ENCODE measurements at regions not wholly inside any gene's neighbourhood (a gene's known extent, or its start where the extent isn't known, plus 50 kb on each side); places are given as distances from the start of the nearest gene placed in this dataset.

GRCh38 chr3:151630035-151630434 lies 103.7 kb upstream of the AADACL2 start:
- TF ChIP-seq CTCF (IDR thresholded peaks at IDR 0.05), result no peak

GRCh38 chr3:151625586-151625985 lies 108.1 kb upstream of the AADACL2 start:
- TF ChIP-seq CTCF (IDR thresholded peaks at IDR 0.05), result no peak
- ATAC-seq (no peak), DNase-seq (no peak)
- intact Hi-C loops (cut with DNase I), result no loop called here
- no peaks in the 10 kb centered on the region for H3K27me3 ChIP-seq
- no peak overlapping the region for H3K27ac ChIP-seq
- H3K9me3 ChIP-seq, result no peaks in the 10 kb centered on the region
- no peak overlapping the region for H3K4me3 ChIP-seq
- no peaks in the 10 kb centered on the region for H3K4me1 ChIP-seq
- H3K36me3 ChIP-seq, result no peaks in the 10 kb centered on the region

More at GRCh38 chr3:151630035-151630434, 103.7 kb upstream of the AADACL2 start:
- no peaks in the 10 kb centered on the region for H3K36me3 ChIP-seq
- H3K27ac ChIP-seq, result no peak overlapping the region
- intact Hi-C loops (cut with DNase I), result no loop called here
- H3K9me3 ChIP-seq, result no peaks in the 10 kb centered on the region
- no peaks in the 10 kb centered on the region for H3K27me3 ChIP-seq
- ATAC-seq (no peak), DNase-seq (no peak)
- H3K4me3 ChIP-seq, result no peak overlapping the region
- no peaks in the 10 kb centered on the region for H3K4me1 ChIP-seq

GRCh38 chr3:151625086-151625485 lies 108.6 kb upstream of the AADACL2 start:
- Histone ChIP-seq H3K27me3 (no peaks in the 10 kb centered on the region), H3K4me1 (no peaks in the 10 kb centered on the region), H3K36me3 (no peaks in the 10 kb centered on the region), H3K4me3 (no peak overlapping the region), H3K27ac (peak overlapping the region; percentile 28), H3K9me3 (no peaks in the 10 kb centered on the region)
- intact Hi-C loops (cut with DNase I), result no loop called here
- no peak for ATAC-seq
- DNase-seq, result no peak
- no peak for TF ChIP-seq CTCF (IDR thresholded peaks at IDR 0.05)

- ATAC-seq, result no peak
- no peaks in the 10 kb centered on the region for H3K27me3 ChIP-seq
- no peaks in the 10 kb centered on the region for H3K9me3 ChIP-seq
- no peaks in the 10 kb centered on the region for H3K4me1 ChIP-seq
- no peak overlapping the region for H3K4me3 ChIP-seq
- H3K36me3 ChIP-seq, result no peaks in the 10 kb centered on the region
- H3K27ac ChIP-seq, result no peak overlapping the region
- no peak for TF ChIP-seq CTCF (IDR thresholded peaks at IDR 0.05)
- intact Hi-C loops (cut with DNase I), result no loop called here
- DNase-seq, result no peak
Observed at GRCh38 chr3:151620071-151620470, 113.7 kb upstream of the AADACL2 start.

DNA sequence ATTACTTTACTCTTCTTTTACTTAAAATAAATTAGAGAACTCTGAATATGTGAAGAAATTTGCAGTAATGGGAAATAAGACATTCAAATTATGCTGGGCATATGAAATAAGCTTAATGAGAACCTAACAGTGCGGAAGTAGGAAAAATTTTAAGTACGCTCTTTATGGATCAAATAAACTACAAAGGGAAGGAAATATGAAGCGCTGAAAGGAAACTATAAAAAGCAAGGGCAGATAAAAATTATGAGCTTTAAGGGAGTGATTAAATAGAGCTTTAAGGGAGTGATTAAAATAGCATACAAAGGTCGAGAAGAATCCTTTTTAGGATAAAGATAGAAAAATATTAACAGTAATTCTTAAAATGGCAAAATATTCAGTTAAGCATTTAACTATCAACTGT lies 118.3 kb upstream of the AADACL2 start:
- DNase-seq (no peak), ATAC-seq (no peak)
- no peak overlapping the region for H3K27ac ChIP-seq
- no peaks in the 10 kb centered on the region for H3K4me1 ChIP-seq
- H3K4me3 ChIP-seq, result no peak overlapping the region
- no peak for TF ChIP-seq CTCF (IDR thresholded peaks at IDR 0.05)
- no peaks in the 10 kb centered on the region for H3K27me3 ChIP-seq
- H3K36me3 ChIP-seq, result no peaks in the 10 kb centered on the region
- no peaks in the 10 kb centered on the region for H3K9me3 ChIP-seq
- intact Hi-C loops (cut with DNase I), result no loop called here

GRCh38 chr3:151612115-151612514 lies 121.6 kb upstream of the AADACL2 start:
- DNase-seq (no peak), ATAC-seq (no peak)
- no peaks in the 10 kb centered on the region for H3K9me3 ChIP-seq
- no peak for TF ChIP-seq CTCF (IDR thresholded peaks at IDR 0.05)
- H3K27me3 ChIP-seq, result no peaks in the 10 kb centered on the region
- no peak overlapping the region for H3K4me3 ChIP-seq
- H3K27ac ChIP-seq, result no peak overlapping the region
- no peaks in the 10 kb centered on the region for H3K36me3 ChIP-seq
- H3K4me1 ChIP-seq, result no peaks in the 10 kb centered on the region
- intact Hi-C loops (cut with DNase I), result no loop called here

All from upper lobe of right lung (tissue), 1 donor.